Liver (tissue), 8 donors: ENCODE measurements at regions not wholly inside any gene's neighbourhood (a gene's known extent, or its start where the extent isn't known, plus 50 kb on each side); places are given as distances from the start of the nearest gene placed in this dataset.

Experiments used
- DNase-seq: peaks from one replicate; pipeline ENCODE4 v3.0.0-alpha.2; 2017; ENCODE audit warnings: low spot score
- H3K27ac ChIP-seq, 2 donors: one replicate each; pipeline ENCODE4 v1.7.0; 2013; ENCODE audit warnings: inconsistent platforms in 2 of 2, low read length in 2 of 2, control low read depth in 1 of 2, low read depth in 1 of 2, mild to moderate bottlenecking in 1 of 2
- H3K27me3 ChIP-seq, 4 donors: one replicate each; pipeline versions ENCODE4 v1.6.1 to v1.7.0; 2013; ENCODE audit warnings: low read length in 3 of 4, inconsistent platforms in 1 of 4, mild to moderate bottlenecking in 1 of 4, moderate library complexity in 1 of 4; ENCODE audit not compliant: control insufficient read depth in 4 of 4, insufficient read depth in 4 of 4
- H3K36me3 ChIP-seq, 4 donors: one replicate each; pipeline versions ENCODE4 v1.6.1 to v1.7.0; 2013; ENCODE audit warnings: low read length in 3 of 4, mild to moderate bottlenecking in 3 of 4, low read depth in 1 of 4, moderate library complexity in 1 of 4; ENCODE audit not compliant: control insufficient read depth in 4 of 4, insufficient read depth in 3 of 4
- H3K4me1 ChIP-seq, 4 donors: one replicate each; pipeline versions ENCODE4 v1.6.1 to v1.7.0; 2013; ENCODE audit warnings: low read length in 3 of 4, mild to moderate bottlenecking in 3 of 4, moderate library complexity in 1 of 4; ENCODE audit not compliant: control insufficient read depth in 4 of 4, insufficient read depth in 4 of 4
- H3K4me3 ChIP-seq, 3 donors: one replicate each; pipeline versions ENCODE4 v1.6.1 to v1.7.0; 2013; ENCODE audit warnings: low read length in 3 of 3, control low read depth in 1 of 3, low read depth in 1 of 3, mild to moderate bottlenecking in 1 of 3
- H3K9ac ChIP-seq, 2 donors: one replicate each; pipeline ENCODE4 v1.7.0; 2013; ENCODE audit warnings: low read length in 2 of 2, mild to moderate bottlenecking in 2 of 2, moderate library complexity in 2 of 2, control low read depth in 1 of 2, low read depth in 1 of 2
- H3K9me3 ChIP-seq, 4 donors: one replicate each; pipeline versions ENCODE4 v1.6.1 to v1.7.0; 2013; ENCODE audit warnings: low read length in 3 of 4; ENCODE audit not compliant: control insufficient read depth in 4 of 4
- EGR1 ChIP-seq, 2 donors: IDR thresholded peaks; 2 replicates each; pipeline ENCODE4 v1.6.1; 2016 to 2018; ENCODE audit warnings: antibody characterized with exemption in 2 of 2, low read depth in 2 of 2
- FOXA1 ChIP-seq: IDR thresholded peaks from 2 replicates; pipeline ENCODE4 v1.6.1; 2016; ENCODE audit warnings: antibody characterized with exemption
- FOXA2 ChIP-seq: IDR thresholded peaks from 2 replicates; pipeline ENCODE4 v1.6.1; 2016; ENCODE audit warnings: antibody characterized with exemption
- GABPA ChIP-seq, 2 donors: IDR thresholded peaks in 1 of 2; conservative IDR thresholded peaks in 1 of 2; 2 replicates each; pipeline ENCODE4 v1.6.1; 2016; ENCODE audit warnings: antibody characterized with exemption in 2 of 2, mild to moderate bottlenecking in 1 of 2, moderate library complexity in 1 of 2
- HNF4A ChIP-seq, 2 donors: conservative IDR thresholded peaks; 2 replicates each; pipeline ENCODE4 v1.6.1; 2016; ENCODE audit warnings: antibody characterized with exemption in 2 of 2, mild to moderate bottlenecking in 2 of 2
- HNF4G ChIP-seq: IDR thresholded peaks from 2 replicates; pipeline ENCODE4 v1.6.1; 2016; ENCODE audit warnings: antibody characterized with exemption
- JUND ChIP-seq, 2 donors: IDR thresholded peaks; 2 replicates each; pipeline ENCODE4 v1.6.1; 2016; ENCODE audit warnings: antibody characterized with exemption in 2 of 2
- NR2F2 ChIP-seq: IDR thresholded peaks from 2 replicates; pipeline ENCODE4 v1.6.1; 2016; ENCODE audit warnings: antibody characterized with exemption
- RAD21 ChIP-seq, 2 donors: IDR thresholded peaks; 2 replicates each; pipeline ENCODE4 v1.6.1; 2016; ENCODE audit warnings: antibody characterized with exemption in 2 of 2, mild to moderate bottlenecking in 2 of 2
- RXRA ChIP-seq, 2 donors: IDR thresholded peaks; 2 replicates each; pipeline ENCODE4 v1.6.1; 2017 to 2018; ENCODE audit warnings: antibody characterized with exemption in 2 of 2, mild to moderate bottlenecking in 1 of 2
- SP1 ChIP-seq: IDR thresholded peaks from 2 replicates; pipeline ENCODE4 v1.6.1; 2018; ENCODE audit warnings: antibody characterized with exemption, mild to moderate bottlenecking
- TAF1 ChIP-seq: conservative IDR thresholded peaks from 2 replicates; pipeline ENCODE4 v1.6.1; 2016; ENCODE audit warnings: antibody characterized with exemption, mild to moderate bottlenecking
- YY1 ChIP-seq: IDR thresholded peaks from 2 replicates; pipeline ENCODE4 v1.6.1; 2016; ENCODE audit warnings: antibody characterized with exemption, mild to moderate bottlenecking
- WGBS: extraction: QIAGEN DNeasy Blood & Tissue Kit; methylation state at CpG from one replicate; pipeline ENCODE4 v1.1.7; 2013; 5-methylcytosine and 5-hydroxymethylcytosine counted together
- TF ChIP-seq, protein P1 (sequence below): IDR thresholded peaks from 2 replicates; pipeline ENCODE4 v1.6.1; 2016; ENCODE audit warnings: antibody characterized with exemption
- TF ChIP-seq, protein P2 (sequence below): IDR thresholded peaks from 2 replicates; pipeline ENCODE4 v1.6.1; 2016; ENCODE audit warnings: antibody characterized with exemption
- TF ChIP-seq, protein P3 (sequence below): IDR thresholded peaks from 2 replicates; pipeline ENCODE4 v1.6.1; 2016; ENCODE audit warnings: antibody characterized with exemption, mild to moderate bottlenecking
- TF ChIP-seq, protein P4 (sequence below): fragments of 150-350 bp; IDR thresholded peaks from 2 replicates; pipeline ENCODE4 v1.5.1; 2017; ENCODE audit warnings: improper control_type of control experiment, low read depth, low read length; ENCODE audit not compliant: missing input control
- TF ChIP-seq, protein P5 (sequence below): IDR thresholded peaks from 2 replicates; pipeline ENCODE4 v1.6.1; 2016; ENCODE audit warnings: antibody characterized with exemption
- donor health status: healthy.
- donor health status: healthy.
- donor health status: healthy.
- donor health status: healthy.
- donor health status: healthy.

DNA sequence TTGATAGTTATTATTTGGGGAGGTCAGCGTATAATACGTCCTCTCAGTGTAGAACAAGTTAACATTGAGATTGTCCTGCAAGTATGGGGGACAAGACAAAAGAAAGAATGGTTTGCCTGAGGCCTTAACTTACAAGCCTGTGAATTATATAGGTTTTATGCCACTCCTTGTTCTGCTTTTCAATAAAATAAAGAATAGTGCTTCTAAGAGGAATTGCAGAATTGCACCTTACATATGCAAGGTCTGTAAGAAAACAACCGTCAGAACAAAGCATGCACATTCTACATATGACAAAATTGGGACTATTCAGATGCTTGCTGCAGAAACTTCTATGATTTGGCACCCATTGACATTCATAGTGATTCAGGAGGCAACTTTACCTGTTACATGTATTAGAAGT lies 785.0 kb downstream of the NR4A2 start:
- H3K27me3 ChIP-seq, result no peaks in the 10 kb centered on the region
- H3K4me3 ChIP-seq, result no peak overlapping the region
- H3K27ac ChIP-seq, result no peak overlapping the region
- TF ChIP-seq TAF1 (no peak), FOXA1 (no peak), SP1 (no peak), HNF4A (conservative IDR thresholded peaks at IDR 0.05) (no peak), YY1 (no peak), RXRA (IDR thresholded peaks at IDR 0.05) (no peak), EGR1 (IDR thresholded peaks at IDR 0.05; ENCODE audit: low read depth in 2 of 2) (no peak), HNF4G (no peak), JUND (IDR thresholded peaks at IDR 0.05) (no peak), RAD21 (IDR thresholded peaks at IDR 0.05) (no peak), NR2F2 (no peak), FOXA2 (no peak), GABPA (IDR thresholded peaks at IDR 0.05 in 1 of 2, conservative IDR thresholded peaks at IDR 0.05 in 1 of 2) (no peak)
- TF ChIP-seq, protein P1, sequence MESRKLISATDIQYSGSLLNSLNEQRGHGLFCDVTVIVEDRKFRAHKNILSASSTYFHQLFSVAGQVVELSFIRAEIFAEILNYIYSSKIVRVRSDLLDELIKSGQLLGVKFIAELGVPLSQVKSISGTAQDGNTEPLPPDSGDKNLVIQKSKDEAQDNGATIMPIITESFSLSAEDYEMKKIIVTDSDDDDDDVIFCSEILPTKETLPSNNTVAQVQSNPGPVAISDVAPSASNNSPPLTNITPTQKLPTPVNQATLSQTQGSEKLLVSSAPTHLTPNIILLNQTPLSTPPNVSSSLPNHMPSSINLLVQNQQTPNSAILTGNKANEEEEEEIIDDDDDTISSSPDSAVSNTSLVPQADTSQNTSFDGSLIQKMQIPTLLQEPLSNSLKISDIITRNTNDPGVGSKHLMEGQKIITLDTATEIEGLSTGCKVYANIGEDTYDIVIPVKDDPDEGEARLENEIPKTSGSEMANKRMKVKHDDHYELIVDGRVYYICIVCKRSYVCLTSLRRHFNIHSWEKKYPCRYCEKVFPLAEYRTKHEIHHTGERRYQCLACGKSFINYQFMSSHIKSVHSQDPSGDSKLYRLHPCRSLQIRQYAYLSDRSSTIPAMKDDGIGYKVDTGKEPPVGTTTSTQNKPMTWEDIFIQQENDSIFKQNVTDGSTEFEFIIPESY, result no peak
- TF ChIP-seq, protein P2, sequence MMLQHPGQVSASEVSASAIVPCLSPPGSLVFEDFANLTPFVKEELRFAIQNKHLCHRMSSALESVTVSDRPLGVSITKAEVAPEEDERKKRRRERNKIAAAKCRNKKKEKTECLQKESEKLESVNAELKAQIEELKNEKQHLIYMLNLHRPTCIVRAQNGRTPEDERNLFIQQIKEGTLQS, result no peak
- TF ChIP-seq, protein P3, sequence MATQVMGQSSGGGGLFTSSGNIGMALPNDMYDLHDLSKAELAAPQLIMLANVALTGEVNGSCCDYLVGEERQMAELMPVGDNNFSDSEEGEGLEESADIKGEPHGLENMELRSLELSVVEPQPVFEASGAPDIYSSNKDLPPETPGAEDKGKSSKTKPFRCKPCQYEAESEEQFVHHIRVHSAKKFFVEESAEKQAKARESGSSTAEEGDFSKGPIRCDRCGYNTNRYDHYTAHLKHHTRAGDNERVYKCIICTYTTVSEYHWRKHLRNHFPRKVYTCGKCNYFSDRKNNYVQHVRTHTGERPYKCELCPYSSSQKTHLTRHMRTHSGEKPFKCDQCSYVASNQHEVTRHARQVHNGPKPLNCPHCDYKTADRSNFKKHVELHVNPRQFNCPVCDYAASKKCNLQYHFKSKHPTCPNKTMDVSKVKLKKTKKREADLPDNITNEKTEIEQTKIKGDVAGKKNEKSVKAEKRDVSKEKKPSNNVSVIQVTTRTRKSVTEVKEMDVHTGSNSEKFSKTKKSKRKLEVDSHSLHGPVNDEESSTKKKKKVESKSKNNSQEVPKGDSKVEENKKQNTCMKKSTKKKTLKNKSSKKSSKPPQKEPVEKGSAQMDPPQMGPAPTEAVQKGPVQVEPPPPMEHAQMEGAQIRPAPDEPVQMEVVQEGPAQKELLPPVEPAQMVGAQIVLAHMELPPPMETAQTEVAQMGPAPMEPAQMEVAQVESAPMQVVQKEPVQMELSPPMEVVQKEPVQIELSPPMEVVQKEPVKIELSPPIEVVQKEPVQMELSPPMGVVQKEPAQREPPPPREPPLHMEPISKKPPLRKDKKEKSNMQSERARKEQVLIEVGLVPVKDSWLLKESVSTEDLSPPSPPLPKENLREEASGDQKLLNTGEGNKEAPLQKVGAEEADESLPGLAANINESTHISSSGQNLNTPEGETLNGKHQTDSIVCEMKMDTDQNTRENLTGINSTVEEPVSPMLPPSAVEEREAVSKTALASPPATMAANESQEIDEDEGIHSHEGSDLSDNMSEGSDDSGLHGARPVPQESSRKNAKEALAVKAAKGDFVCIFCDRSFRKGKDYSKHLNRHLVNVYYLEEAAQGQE, result no peak
- TF ChIP-seq, protein P4, sequence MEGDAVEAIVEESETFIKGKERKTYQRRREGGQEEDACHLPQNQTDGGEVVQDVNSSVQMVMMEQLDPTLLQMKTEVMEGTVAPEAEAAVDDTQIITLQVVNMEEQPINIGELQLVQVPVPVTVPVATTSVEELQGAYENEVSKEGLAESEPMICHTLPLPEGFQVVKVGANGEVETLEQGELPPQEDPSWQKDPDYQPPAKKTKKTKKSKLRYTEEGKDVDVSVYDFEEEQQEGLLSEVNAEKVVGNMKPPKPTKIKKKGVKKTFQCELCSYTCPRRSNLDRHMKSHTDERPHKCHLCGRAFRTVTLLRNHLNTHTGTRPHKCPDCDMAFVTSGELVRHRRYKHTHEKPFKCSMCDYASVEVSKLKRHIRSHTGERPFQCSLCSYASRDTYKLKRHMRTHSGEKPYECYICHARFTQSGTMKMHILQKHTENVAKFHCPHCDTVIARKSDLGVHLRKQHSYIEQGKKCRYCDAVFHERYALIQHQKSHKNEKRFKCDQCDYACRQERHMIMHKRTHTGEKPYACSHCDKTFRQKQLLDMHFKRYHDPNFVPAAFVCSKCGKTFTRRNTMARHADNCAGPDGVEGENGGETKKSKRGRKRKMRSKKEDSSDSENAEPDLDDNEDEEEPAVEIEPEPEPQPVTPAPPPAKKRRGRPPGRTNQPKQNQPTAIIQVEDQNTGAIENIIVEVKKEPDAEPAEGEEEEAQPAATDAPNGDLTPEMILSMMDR, result no peak
- TF ChIP-seq, protein P5, sequence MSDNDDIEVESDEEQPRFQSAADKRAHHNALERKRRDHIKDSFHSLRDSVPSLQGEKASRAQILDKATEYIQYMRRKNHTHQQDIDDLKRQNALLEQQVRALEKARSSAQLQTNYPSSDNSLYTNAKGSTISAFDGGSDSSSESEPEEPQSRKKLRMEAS, result no peak
- 91% methylated on average over 3 of the region's 3 CpGs for WGBS
- no peaks in the 10 kb centered on the region for H3K4me1 ChIP-seq
- H3K36me3 ChIP-seq, result no peaks in the 10 kb centered on the region
- H3K9ac ChIP-seq, result no peak overlapping the region
- H3K9me3 ChIP-seq, result no peaks in the 10 kb centered on the region
- no peak for DNase-seq
